Vagina (tissue), 2 donors: ENCODE measurements at regions not wholly inside any gene's neighbourhood (a gene's known extent, or its start where the extent isn't known, plus 50 kb on each side); places are given as distances from the start of the nearest gene placed in this dataset.

ENCODE experiments used
- DNase-seq, 2 donors: peaks; one replicate each; pipeline ENCODE4 v3.0.0-alpha.2; 2017; ENCODE audit errors: extremely low spot score in 2 of 2
- H3K27ac ChIP-seq: fragments of 200-600 bp; sonication (generic); one replicate; pipeline ENCODE4 v1.5.1; 2019
- H3K27me3 ChIP-seq: fragments of 200-600 bp; sonication (generic); one replicate; pipeline ENCODE4 v1.5.1; 2019
- H3K36me3 ChIP-seq, 2 donors: fragments of 200-600 bp; sonication (generic); one replicate each; pipeline ENCODE4 v1.5.1; 2017 to 2019
- H3K4me1 ChIP-seq: fragments of 200-600 bp; sonication (generic); one replicate; pipeline ENCODE4 v1.5.1; 2019
- H3K4me3 ChIP-seq, 2 donors: fragments of 200-600 bp; sonication (generic); 1 replicate in 1 of 2; 2 replicates in 1 of 2; pipeline ENCODE4 v1.5.1; 2016 to 2019
- H3K9me3 ChIP-seq: fragments of 200-600 bp; sonication (generic); one replicate; pipeline ENCODE4 v1.5.1; 2019
- CTCF ChIP-seq, 3 experiments: fragments of 450-650 bp in 2 of 3; fragments of 200-600 bp in 1 of 3; sonication (generic) in 1 of 3; IDR thresholded peaks; one replicate each; pipeline ENCODE4 v1.5.1; 2017 to 2019; ENCODE audit warnings: antibody characterized with exemption in 3 of 3, mild to moderate bottlenecking in 2 of 3, moderate library complexity in 2 of 3
- POLR2A ChIP-seq, 2 donors: fragments of 450-650 bp; IDR thresholded peaks; one replicate each; pipeline ENCODE4 v1.6.1; 2017; ENCODE audit warnings: antibody characterized with exemption in 2 of 2, mild to moderate bottlenecking in 2 of 2, moderate library complexity in 2 of 2
- POLR2AphosphoS5 ChIP-seq, 2 donors: sonication (generic); formaldehyde crosslinking; IDR thresholded peaks; one replicate each; pipeline ENCODE4 v1.9.0; 2017; ENCODE audit warnings: antibody characterized with exemption in 2 of 2, mild to moderate bottlenecking in 2 of 2, low read depth in 1 of 2; ENCODE audit not compliant: insufficient read depth in 1 of 2
- intact Hi-C: fragments of 100-400 bp; cut with DNase I; formaldehyde crosslinking; loops from one replicate; pipeline ENCODE4 v1.15.1; 2023

GRCh38 chr21:26659182-26659581, 86.1 kb upstream of the CYYR1 start:
- TF ChIP-seq CTCF (IDR thresholded peaks at IDR 0.05) (no peak), POLR2AphosphoS5 (IDR thresholded peaks at IDR 0.05; ENCODE audit: insufficient read depth in 1 of 2, low read depth in 1 of 2) (no peak), POLR2A (IDR thresholded peaks at IDR 0.05) (no peak)
- intact Hi-C loops: no loop called here
- Histone ChIP-seq H3K27ac (no peak overlapping the region), H3K9me3 (no peaks in the 10 kb centered on the region), H3K4me1 (no peaks in the 10 kb centered on the region), H3K4me3 (no peak overlapping the region), H3K27me3 (no peaks in the 10 kb centered on the region), H3K36me3 (no peaks in the 10 kb centered on the region)
- DNase-seq: no peak

DNA sequence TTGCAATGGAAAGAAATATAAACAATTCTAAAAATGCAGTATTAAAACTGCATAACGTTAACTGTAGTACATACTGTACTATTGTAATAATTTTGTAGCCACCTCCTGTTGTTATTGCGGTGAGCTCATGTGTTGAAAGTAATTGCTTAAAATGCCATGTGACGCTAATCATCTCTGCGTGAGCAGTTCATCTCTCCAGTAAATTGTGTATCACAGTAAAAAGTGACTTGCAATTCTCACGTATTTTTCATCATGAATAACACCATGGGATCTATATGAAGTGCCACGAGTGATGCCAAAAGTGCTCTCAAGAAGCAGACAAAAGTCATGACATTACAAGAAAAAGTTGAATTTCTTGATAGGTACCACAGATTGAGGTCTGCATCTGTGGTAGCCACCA, 82.4 kb upstream of the CYYR1 start:
- no peak for DNase-seq
- intact Hi-C loops: no loop called here
- H3K9me3 ChIP-seq: no peaks in the 10 kb centered on the region

GRCh38 chr21:26653430-26653829, 80.3 kb upstream of the CYYR1 start:
- no peaks in the 10 kb centered on the region for H3K9me3 ChIP-seq
- no peak overlapping the region for H3K27ac ChIP-seq
- no peak overlapping the region for H3K4me3 ChIP-seq
- no peaks in the 10 kb centered on the region for H3K36me3 ChIP-seq
- intact Hi-C loops: no loop called here
- no peak for TF ChIP-seq POLR2A (IDR thresholded peaks at IDR 0.05)
- no peaks in the 10 kb centered on the region for H3K4me1 ChIP-seq
- DNase-seq: no peak
- H3K27me3 ChIP-seq: no peaks in the 10 kb centered on the region

More for the DNA sequence above, 82.4 kb upstream of the CYYR1 start:
- H3K36me3 ChIP-seq: no peaks in the 10 kb centered on the region
- TF ChIP-seq CTCF (IDR thresholded peaks at IDR 0.05) (no peak), POLR2A (IDR thresholded peaks at IDR 0.05) (no peak), POLR2AphosphoS5 (IDR thresholded peaks at IDR 0.05; ENCODE audit: insufficient read depth in 1 of 2, low read depth in 1 of 2) (no peak)
- H3K27ac ChIP-seq: no peak overlapping the region
- H3K4me3 ChIP-seq: no peak overlapping the region
- no peaks in the 10 kb centered on the region for H3K27me3 ChIP-seq
- no peaks in the 10 kb centered on the region for H3K4me1 ChIP-seq

GRCh38 chr21:26652854-26653253, 79.8 kb upstream of the CYYR1 start:
- no peak overlapping the region for H3K4me3 ChIP-seq
- no peaks in the 10 kb centered on the region for H3K36me3 ChIP-seq
- H3K9me3 ChIP-seq: no peaks in the 10 kb centered on the region
- no peak for DNase-seq
- no peak overlapping the region for H3K27ac ChIP-seq
- TF ChIP-seq POLR2AphosphoS5 (IDR thresholded peaks at IDR 0.05; ENCODE audit: insufficient read depth in 1 of 2, low read depth in 1 of 2) (no peak), CTCF (IDR thresholded peaks at IDR 0.05) (no peak), POLR2A (IDR thresholded peaks at IDR 0.05) (no peak)
- H3K4me1 ChIP-seq: no peaks in the 10 kb centered on the region
- no peaks in the 10 kb centered on the region for H3K27me3 ChIP-seq
- intact Hi-C loops: no loop called here

DNA sequence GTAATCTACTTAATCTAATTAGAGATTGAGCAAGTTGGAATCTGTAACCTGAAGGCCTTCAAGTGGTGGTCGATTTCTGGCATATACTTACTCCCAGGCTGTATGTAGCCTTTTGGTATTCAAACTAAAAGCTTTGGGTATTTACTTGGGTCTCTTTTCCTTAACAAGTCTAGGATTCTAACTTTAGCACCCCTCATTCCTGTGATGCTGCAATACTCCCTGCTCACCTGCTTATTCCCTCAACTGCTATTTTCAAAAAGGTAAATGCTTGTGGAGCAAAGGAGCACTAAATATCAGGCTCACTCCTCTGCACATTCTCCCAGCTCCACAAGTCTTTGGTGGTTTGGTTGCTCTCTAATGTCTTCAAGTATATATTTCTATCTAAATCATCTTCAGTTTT, 68.0 kb upstream of the CYYR1 start:
- DNase-seq: no peak
- Histone ChIP-seq H3K4me3 (no peak overlapping the region), H3K4me1 (no peaks in the 10 kb centered on the region), H3K36me3 (no peaks in the 10 kb centered on the region), H3K9me3 (no peaks in the 10 kb centered on the region), H3K27me3 (no peaks in the 10 kb centered on the region), H3K27ac (no peak overlapping the region)
- TF ChIP-seq CTCF (IDR thresholded peaks at IDR 0.05): no peak
- TF ChIP-seq POLR2A (IDR thresholded peaks at IDR 0.05): no peak
- no peak for TF ChIP-seq POLR2AphosphoS5 (IDR thresholded peaks at IDR 0.05; ENCODE audit: insufficient read depth in 1 of 2, low read depth in 1 of 2)
- intact Hi-C loops: no loop called here
